ENCODE measurements at regions not wholly inside any gene's neighbourhood (a gene's known extent, or its start where the extent isn't known, plus 50 kb on each side); places are given as distances from the start of the nearest gene placed in this dataset.
"Not testable (repeated sequence)": the region's sequence is repeated elsewhere in the genome, so short reads cannot be mapped to it uniquely, and the experiment has no call there.

DNA sequence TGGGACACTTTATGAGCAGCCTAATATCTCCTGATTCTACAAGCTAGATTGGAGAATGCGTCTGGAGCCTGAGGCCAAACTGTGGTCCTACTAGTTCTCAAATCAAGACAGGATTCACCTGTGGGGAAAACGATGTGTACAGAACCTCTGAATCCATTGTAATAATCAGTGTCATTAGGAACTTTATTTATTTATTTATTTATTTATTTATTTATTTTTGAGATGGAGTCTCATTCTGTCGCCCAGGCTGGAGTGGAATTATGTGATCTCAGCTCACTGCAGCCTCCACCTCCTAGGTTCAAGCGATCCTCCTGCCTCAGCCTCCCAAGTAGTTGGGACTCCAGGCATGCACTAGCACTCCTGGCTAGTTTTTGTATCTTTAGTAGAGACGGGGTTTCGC lies 52.6 kb upstream of the KIF26B start:
- not testable (repeated sequence) for DNase-seq

- DNase-seq, result no peak
Measured at GRCh38 chr1:245099401-245099800, 55.4 kb upstream of the KIF26B start.

DNA sequence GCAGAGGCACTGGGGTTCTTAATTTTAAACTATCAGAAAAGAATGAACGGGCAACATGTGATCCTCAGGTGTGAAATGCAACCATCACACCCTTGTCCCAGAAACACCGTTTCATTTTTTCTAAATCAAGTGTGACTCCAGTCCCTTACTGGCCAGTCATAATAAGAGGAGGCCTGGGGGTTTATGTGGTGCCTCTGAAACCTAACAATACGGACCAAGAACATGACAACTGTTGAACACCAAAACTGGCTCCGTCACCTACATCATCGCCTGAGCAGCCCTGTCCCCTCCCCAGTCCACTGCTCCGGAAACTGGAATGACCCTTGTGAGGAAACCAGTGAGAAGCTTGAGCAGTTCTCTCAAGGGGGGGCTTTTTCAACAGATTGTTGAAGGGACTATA lies 55.9 kb upstream of the KIF26B start:
- DNase-seq, result no peak

- DNase-seq, result no peak
Measured at GRCh38 chr1:245096311-245097066, 58.3 kb upstream of the KIF26B start.

DNA sequence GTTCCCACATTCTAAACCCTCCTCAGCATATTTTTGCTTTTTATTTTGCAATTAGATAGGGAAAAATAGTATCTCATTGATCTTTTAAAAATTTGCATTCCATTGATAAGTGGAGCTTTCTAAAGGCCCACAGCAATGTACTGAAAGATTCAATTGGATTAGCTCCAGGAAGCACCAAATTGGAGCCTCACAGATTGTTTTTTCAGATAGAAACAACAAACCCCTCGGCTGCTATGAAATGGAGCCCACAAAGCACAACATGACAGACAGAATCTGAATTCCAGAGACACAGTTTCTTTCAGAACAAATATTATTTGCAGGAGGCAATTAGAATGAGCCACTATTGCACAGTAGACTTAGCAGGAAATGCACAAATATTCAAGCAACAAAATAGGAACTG lies 58.9 kb upstream of the KIF26B start:
- no peak for DNase-seq

DNA sequence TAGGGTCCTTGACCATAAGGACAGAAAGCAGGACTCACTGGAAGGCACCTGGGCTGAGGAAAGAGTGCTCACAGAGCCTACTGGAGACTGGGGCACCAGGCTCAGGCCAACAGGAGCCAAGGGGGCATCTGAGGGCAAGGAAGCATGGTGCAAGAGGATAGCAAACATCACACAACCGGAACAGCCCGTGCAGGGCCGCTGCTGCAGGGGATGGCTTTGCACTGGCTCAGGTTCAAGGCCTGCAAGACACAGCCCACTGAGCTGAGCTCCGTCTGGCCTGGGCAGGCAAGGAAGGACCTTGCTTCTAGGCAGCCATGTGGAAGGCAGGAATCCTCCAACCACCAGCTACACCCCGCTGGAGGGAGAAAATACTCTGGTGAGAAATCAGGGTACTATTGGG lies 59.8 kb upstream of the KIF26B start:
- DNase-seq, result no peak

DNA sequence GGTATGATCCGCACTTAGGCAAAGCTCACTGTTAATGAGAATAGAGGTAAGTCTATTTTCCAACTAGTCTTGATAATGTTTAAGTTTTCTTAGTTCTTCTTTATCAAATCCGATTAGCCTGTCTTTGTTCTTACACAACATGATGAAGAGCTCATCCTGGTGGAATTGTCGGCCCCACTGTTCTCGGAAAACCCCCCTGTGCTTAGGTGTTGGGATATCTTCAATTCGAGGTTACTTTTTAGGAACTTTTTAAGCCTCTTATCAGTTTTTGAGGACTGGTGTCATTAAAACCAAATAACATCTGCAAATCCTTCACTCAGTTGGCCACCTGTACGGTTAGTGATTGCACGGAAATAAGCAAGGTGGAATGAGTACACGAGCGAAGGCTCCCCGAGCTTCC lies 60.7 kb upstream of the KIF26B start:
- DNase-seq, result no peak

DNA sequence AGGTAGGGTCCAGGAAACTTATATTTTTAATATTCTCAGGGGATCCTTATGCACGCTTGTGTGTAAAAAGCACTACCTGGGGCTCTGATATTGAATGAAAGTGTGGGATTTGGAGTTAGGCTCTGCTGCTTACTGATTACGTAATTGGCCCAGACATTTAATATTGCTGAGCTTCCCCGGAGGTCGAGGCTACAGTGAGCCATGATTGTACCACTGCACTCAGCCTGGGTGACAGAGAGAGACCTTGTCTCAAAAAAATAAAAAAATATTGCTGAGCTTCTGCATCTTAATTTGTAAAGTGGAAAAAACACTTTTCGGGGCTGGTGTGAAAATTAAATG lies 62.2 kb upstream of the KIF26B start:
- DNase-seq, result no peak

GRCh38 chr1:245091818-245092637 lies 62.8 kb upstream of the KIF26B start:
- DNase-seq, result no peak

- DNase-seq, result no peak
Measured at GRCh38 chr1:245091171-245091621, 63.6 kb upstream of the KIF26B start.

DNA sequence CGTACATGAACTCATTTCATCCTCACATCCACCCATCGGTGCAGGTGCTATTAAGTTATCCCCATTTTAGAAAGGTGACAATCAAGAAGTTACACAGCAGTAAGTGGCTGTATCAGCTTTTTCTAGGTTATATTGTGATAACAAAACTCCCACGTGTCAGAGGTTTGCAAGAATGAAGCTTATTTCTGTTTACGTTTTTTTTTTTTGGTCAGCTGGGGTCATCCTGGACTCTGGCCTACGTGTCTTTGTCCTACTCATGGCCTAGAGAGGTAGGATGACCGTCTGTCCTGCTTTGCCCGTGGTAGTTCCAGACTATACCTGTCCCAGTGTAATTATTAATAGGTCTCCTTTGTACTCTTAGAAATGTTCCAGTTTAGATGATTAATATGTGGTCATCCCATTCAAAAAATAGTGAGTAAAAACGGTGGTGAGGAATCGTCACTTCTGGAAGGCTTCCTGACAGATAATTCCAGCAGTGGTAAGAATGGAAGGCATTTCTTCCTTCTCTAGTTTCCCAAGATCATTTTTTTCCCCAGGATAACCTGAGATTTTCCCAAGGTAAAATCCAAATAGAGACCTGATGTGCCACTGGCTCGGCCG lies 64.2 kb upstream of the KIF26B start:
- no peak for DNase-seq

GRCh38 chr1:245087723-245088122 lies 67.1 kb upstream of the KIF26B start:
- DNase-seq, result no peak

DNA sequence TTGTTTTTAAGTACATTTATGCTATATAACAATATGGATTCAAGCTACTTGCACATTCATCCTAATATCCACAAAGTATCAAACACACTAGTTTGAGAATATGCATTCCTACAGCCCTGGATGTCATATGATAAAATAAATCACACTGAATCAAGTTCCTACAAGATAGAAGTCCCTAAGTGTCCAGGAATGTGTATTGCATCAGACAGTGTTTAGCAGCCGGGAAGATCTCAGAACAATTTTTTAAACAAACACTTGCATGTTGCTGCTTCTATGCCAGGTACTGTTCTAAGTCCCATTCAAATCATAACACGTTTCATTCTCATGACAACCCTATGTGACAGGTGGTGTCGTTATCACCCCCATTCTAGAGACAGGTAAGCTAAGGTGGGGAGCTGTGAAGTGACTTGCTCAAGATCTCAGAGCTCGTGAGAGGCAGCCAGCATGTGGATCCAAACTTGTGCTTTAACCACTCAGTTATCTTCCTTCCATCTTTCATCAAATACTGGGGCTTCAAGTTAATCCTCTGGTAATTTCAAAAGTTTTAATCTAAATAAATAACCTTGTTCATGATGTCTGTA lies 68.3 kb upstream of the KIF26B start:
- no peak for DNase-seq

DNA sequence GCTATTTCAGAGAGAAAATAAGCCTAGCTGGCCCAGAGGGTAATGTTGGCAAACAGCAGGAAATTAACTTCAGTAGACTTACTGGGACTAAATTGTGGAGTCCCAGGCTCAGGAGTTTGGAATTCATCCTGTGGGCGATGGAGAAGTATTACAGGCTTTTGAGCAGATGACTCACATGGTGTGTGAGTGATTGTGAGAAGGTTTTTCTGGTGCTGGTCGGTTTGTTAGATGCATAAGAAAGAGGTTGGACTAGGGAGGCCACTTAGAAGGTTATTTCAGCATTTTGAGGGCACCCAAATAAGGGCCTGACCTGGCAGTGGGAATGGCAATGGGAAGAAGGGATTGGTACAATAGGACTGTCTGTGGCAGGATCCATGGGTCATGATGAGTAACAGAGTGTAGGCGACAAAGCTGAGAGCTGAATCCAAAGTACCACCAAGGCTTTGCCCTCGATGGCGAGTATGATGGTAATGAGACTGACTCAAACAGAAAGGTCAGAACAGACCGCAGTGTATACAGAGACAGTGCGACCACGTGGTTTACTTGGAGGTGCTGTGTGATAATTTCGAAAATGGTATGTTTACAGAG lies 69.2 kb upstream of the KIF26B start:
- DNase-seq, result no peak

GRCh38 chr1:245084551-245084950 lies 70.2 kb upstream of the KIF26B start:
- DNase-seq, result no peak

- DNase-seq, result no peak
Measured at GRCh38 chr1:245079021-245079609, 75.7 kb upstream of the KIF26B start.

- no peak for DNase-seq
Measured at GRCh38 chr1:245074898-245075297, 79.9 kb upstream of the KIF26B start.

DNA sequence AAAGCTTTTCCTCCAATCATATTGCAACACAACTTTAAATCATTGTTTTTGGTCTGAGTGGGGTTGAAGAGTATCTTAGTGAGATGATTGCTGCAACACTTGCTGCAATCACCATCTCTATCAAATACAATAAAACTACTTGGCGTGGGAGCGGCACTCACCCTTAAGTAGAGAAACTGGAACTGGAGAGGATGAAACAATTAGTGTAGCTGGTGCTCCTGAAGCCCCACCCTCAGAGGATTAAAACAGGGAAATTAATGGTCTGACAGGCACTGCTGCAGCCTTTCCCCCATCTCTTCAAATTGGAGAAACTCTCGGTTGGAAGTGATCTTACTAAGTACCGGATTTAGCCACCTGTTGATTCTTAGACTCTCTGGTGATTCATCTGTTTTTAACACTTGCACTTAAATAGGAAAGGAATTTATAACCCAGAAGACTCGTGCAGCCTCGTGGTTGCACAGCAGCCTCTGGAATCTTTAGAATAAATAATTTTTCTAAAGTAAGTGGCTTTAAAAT lies 80.5 kb upstream of the KIF26B start:
- no peak for DNase-seq

DNA sequence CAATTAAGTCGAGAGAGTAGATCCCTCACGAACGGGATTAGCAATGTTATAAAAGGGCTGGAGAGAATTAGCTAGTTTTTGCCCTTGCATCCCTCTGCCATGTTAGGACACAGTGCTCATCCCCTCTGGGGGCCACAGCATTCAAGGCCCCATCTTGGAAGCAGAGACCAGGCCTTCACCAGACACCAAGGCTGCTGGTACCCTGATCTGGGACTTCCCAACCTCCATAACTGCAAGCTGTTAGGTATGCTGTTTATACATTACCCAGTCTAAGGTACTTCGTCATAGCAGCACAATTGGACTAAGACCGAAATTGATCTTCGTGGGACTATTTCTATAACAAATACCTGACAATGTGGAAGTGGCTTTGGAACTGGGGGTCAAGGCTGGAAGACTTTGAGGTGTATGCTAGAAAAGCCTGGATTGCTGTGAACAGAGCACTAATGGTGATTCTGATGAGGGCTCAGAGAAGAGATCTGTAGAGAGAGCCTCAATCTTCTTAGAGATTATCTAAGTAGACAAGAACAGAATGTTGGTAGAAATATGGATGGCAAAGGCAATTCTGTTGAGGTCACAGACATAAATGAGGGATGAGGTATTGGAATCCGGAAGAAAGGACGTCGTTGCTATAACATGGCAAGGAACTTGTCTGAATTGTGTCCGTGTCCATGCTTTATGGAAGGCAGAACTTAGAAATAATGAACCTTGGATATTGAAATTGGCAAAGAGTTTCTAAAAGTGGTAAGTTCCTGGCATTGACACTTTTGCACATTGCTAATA lies 83.8 kb upstream of the KIF26B start:
- DNase-seq, result no peak

DNA sequence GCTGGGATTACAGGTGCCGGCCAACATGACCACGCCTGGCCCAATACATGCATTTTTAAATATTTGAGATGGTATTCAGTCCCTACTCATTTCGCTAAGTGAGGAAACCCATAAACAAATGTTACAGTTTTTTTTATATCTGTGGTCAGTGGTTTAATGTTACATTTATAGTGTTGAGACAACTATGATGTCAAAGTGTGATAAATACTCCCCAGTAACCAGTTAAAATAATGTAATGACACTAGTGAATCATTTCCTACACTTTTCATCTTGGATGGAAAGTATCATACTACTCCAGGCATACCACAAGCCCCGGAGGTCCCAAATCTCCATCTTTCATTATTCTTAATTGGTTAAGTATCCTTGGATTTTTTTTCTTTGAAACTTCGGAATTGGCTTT lies 87.5 kb upstream of the KIF26B start:
- no peak for DNase-seq

DNA sequence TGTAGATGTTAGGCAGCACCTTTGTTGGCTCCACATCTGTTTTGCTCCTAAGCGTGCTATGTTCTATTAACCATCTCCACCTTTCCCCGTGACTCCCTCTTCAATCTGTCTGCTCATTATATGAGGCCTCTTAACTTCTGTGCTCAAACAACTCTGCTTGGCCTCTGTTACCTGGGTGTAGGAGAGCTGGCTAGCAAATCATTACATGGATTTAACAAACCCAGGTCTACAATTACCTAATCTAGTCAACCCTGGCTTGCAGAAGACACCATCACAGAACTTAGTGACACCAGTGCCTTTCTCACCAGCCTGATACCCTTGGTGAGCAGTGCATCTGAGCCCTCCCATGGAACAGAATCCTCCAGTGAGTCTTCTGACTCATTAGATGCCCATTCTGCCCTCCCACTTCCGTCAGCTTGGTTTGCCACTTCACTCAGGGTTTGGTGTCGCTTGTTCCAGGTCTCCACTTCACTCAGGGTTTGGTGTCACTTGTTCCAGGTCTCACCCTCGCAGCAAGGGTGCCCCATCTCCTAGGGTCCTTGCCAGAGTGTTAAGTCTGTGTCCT lies 92.0 kb upstream of the KIF26B start:
- DNase-seq, result no peak

Data from stimulated activated CD4-positive, alpha-beta T cell treated with anti-CD3 and anti-CD28 coated beads, Interleukin-2, amount 100 ng/mL, for 48 hours (primary cell).